ENCODE measurements at regions not wholly inside any gene's neighbourhood (a gene's known extent, or its start where the extent isn't known, plus 50 kb on each side); places are given as distances from the start of the nearest gene placed in this dataset.

- no peak for TF ChIP-seq CTCF (IDR thresholded peaks at IDR 0.05; ENCODE audit: insufficient read depth, low read length)
- TF ChIP-seq POLR2AphosphoS5 (IDR thresholded peaks at IDR 0.05; ENCODE audit: low read depth), result no peak
- no peak for TF ChIP-seq GABPA (IDR thresholded peaks at IDR 0.05; ENCODE audit: low read depth)
- TF ChIP-seq REST (IDR thresholded peaks at IDR 0.05; ENCODE audit: insufficient replicate concordance, low read depth), result no peak
These were observed 423.4 kb downstream of the RFC3 start for GRCh38 chr13:34241332-34241731.

Data from HL-60 (cell line).